DOHH2 (cell line): ENCODE measurements at regions not wholly inside any gene's neighbourhood (a gene's known extent, or its start where the extent isn't known, plus 50 kb on each side); places are given as distances from the start of the nearest gene placed in this dataset.

ENCODE experiments used
- EZH2phosphoT487 ChIP-seq: fragments of 200-600 bp; sonication (generic); IDR thresholded peaks from 2 replicates; pipeline ENCODE4 v1.6.1; 2017; ENCODE audit warnings: borderline replicate concordance, mild to moderate bottlenecking, antibody characterized with exemption, low read length, moderate library complexity, mixed read lengths
- TF ChIP-seq, protein P1 (sequence below): fragments of 200-600 bp; sonication (generic); IDR thresholded peaks from one replicate; pipeline ENCODE4 v1.5.1; 2014; ENCODE audit warnings: antibody characterized with exemption, mild to moderate bottlenecking, low read depth, low read length; ENCODE audit not compliant: poor library complexity, severe bottlenecking

DNA sequence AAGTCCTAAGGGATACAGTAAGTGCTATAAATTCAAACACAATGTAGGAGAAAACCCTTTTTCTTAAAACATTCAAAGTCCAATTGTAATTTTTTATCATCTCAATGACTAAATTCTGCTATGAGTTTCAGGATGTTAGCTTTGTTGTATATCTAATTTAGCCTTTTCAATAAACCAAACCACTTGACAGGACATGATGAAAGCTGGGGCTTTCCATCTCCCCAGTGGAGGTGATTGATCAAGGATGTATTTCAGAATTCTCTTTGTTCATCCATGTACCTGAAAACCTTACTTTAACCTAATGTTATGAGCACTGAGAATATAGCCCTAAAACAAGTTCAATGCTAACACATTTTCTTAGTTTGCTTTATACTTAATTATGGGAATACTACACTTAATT is 639.0 kb upstream of the ITGA1 start:
- TF ChIP-seq, protein P1, sequence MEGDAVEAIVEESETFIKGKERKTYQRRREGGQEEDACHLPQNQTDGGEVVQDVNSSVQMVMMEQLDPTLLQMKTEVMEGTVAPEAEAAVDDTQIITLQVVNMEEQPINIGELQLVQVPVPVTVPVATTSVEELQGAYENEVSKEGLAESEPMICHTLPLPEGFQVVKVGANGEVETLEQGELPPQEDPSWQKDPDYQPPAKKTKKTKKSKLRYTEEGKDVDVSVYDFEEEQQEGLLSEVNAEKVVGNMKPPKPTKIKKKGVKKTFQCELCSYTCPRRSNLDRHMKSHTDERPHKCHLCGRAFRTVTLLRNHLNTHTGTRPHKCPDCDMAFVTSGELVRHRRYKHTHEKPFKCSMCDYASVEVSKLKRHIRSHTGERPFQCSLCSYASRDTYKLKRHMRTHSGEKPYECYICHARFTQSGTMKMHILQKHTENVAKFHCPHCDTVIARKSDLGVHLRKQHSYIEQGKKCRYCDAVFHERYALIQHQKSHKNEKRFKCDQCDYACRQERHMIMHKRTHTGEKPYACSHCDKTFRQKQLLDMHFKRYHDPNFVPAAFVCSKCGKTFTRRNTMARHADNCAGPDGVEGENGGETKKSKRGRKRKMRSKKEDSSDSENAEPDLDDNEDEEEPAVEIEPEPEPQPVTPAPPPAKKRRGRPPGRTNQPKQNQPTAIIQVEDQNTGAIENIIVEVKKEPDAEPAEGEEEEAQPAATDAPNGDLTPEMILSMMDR: no peak
- no peak for TF ChIP-seq EZH2phosphoT487
